ENCODE measurements at regions not wholly inside any gene's neighbourhood (a gene's known extent, or its start where the extent isn't known, plus 50 kb on each side); places are given as distances from the start of the nearest gene placed in this dataset.
"Not testable (repeated sequence)": the region's sequence is repeated elsewhere in the genome, so short reads cannot be mapped to it uniquely, and the experiment has no call there.

DNA sequence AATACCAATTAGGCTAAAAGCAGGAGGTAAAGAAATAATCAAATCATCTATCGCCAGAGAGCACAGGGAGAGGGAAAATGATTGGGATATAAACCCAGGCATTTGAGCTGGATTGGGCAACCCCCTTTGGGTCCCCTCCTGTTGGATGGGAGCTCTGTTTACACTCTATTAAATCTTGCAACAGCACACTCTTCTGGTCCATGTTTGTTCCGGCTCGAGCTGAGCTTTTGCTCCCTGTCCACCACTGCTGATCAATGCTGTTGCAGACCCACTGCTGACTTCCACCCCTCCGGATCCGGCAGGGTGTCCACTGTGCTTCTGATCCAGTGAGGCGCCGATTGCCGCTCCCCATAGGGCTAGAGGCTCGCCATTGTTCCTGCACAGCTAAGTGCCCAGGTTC, 493.8 kb downstream of the MATN1 start:
- DNase-seq, result no peak

DNA sequence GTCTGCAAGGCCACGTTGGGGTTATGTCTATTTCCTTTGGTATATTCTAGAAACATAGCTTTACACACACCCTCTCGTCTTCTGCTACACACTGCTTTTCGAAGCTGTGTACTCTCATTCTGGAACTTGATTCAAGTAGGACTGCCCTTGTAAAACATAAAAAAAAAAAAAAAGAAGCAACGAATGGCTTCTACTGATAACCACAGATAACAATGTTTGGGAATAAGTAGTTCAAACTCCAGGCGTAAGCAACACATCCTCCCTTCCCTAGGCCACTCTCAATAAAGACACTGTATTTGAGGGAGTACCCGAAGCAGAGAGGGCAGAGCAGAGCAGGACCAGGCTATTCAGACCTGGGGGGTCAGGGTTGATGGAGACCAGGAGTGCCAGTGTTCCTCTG, 496.7 kb downstream of the MATN1 start:
- no peak for DNase-seq

DNA sequence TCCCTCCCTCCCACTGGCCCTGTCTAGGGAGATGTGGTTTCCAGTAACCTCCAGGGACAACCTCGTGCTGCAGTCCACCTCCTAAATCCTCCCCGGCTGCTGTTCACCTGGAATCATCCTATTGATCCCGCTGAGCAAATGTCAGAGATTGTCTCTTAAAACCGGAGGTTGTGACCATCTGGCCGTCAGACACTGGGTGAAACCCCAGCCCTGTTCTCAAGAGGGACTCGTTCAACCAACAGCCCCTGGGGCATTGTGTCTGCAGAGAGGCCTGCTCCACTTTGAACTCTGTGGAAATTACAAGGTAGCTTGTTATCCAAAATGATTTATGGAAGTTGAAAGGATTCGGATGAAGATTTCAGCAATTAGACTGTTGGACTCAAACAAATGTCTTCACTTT, 498.0 kb downstream of the MATN1 start:
- DNase-seq, result no peak

DNA sequence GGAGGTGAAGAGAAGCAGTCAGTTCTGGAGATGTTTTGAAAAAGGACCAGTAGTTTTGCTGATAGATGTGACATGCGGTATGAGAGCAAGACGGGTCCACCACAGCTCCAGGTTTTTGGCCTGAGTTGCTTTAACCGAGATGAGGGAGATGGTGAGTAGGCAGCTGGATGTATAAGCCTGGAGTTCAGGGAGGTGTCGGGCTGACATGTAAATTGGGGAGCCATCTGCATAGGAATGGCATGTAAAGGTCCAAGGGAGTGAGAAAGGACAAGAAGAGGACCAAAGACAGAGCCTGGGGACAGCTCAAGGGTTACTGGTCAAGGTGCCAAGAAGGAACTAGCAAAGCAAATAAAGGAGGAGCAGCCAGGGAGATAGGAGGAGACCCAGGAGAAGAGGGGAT, 503.7 kb downstream of the MATN1 start:
- DNase-seq, result no peak

DNA sequence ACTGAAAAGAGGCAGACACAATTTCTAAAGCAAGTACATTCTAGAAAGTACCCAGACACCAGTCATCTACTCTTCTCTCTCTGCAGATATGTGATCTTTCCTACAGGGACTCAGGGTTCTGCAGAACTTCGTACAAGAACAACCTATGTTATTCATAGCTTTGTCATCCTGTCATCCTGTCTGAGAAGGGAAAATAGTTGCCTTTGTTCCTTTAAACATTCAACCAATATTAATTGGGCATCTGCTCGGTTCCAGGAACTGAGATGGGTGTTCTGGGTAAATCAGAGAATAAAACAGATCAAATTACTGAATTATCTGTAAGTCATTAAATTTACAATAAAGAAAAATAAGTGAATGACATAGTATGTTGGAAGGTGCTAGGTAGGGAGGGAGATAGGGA, 504.9 kb downstream of the MATN1 start:
- DNase-seq, result no peak

DNA sequence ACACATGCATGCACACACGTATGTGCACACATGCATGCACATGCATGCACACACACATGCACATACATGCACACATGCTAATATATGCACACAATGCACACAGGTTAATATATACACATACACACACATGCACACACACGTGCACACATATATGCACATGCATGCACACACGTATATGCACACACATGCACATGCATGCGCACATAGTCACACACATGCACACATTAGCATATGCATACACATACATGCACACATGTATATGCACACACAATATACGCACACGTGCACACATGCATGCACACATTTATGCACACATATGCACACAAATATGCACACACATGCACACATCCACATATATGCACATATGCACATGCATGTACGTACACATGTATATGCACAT, 506.8 kb downstream of the MATN1 start:
- no peak for DNase-seq

DNA sequence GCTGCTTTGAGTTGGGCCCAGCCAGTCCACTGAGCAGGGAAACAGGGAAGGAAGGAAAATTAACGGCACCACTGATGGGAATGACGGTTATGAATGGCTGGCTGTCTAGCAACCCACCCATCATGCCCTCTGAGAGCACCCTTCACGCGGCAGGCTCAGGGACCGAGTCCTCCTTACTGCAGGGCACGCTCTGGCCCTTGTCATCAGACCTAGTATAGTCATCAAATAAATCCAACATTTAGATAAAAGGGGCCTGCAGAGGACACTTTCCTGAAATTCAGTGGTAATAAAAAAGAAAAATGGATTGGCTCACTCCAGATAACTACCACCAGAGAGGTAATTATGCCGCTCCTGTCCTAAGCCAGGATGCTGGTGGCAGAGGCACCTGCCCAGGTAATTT, 509.4 kb downstream of the MATN1 start:
- DNase-seq, result no peak

DNA sequence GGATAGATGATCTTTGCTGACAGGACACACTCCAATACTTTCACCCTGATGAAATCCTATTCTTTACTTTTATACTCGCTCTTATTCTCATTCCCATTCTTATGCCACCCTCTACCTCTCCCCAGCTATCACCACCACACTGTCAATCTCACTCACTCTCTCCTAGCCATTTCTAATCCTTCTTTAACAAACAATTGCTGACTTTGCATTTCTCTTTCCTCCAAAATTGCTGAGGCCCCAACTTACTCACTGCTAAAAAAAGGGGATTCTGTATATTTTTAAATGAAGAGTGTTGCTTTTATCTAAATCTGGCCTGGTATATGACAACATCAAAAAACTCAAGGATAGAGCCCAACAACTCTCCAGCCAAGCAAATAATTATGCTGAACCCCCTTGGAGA, 515.4 kb downstream of the MATN1 start:
- not testable (repeated sequence) for DNase-seq

DNA sequence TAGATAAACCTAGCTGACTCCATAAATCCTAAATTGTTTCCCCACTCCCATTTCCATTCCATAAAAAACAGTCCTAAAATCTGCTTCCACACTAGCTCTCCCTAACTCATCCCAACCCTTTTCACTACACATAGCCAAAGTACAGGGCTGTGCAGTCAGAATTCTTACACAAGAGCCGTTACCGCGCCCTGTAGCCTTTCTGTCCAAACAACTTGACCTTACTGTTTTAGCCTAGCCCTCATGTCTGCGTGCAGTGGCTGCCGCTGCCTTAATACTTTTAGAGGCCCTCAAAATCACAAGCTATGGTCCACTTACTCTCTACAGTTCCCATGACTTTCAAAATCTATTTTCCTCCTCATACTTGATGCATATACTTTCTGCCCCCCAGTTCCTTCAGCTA, 516.8 kb downstream of the MATN1 start:
- not testable (repeated sequence) for DNase-seq

DNA sequence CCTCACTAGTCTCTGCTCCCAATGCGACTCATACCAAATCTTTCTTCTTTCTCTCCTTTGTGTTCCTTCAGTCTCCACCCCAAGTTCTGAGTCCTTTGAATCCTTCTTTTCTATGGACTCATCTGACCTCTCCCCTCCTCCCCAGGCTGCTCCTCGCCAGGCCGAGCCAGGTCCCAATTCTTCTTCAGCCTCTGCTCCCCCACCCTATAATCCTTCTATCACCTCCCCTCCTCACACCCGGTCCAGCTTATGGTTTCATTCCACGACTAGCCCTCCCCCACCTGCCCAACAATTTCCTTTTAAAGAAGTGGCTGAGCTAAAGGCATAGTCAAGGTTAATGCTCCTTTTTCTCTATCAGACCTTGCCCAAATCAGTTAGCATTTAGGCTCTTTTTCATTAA, 518.5 kb downstream of the MATN1 start:
- not testable (repeated sequence) for DNase-seq

DNA sequence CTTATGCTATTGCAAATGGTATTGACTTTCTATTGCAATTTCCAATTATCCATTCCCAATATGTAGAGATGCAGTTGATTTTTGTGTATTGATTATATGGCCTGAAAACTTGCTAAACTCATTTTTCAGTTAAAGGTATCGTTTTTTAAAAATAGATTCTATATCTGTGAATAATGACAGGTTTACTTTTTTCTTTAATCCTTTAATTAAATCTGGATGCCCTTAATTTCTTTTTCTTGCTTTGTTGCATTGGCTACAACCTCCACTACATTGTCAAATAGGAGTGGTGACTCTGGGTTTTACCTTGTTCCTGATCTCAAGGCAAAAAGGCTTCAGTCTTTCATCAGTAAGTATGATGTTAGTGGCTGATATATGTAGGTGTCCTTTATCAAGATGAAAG, 522.4 kb downstream of the MATN1 start:
- DNase-seq, result no peak

DNA sequence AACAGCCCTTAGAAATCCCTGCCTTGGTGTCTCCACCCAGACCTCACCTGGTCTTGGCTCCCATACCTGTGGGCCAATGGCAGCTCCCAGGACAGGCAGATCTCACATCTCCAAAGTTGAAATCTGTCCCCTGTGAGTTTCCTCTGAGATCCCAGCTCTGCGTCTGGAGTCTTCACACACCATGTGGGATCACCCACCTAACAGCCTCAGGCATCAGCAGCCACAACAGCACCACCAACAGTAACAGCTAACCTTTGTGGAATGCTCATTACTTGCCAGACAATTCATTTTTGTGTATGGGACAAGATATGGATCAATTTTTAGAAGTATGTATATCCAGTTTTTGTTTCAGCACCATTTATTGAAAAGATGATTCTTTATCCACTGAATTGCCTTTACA, 523.2 kb downstream of the MATN1 start:
- DNase-seq, result no peak

DNA sequence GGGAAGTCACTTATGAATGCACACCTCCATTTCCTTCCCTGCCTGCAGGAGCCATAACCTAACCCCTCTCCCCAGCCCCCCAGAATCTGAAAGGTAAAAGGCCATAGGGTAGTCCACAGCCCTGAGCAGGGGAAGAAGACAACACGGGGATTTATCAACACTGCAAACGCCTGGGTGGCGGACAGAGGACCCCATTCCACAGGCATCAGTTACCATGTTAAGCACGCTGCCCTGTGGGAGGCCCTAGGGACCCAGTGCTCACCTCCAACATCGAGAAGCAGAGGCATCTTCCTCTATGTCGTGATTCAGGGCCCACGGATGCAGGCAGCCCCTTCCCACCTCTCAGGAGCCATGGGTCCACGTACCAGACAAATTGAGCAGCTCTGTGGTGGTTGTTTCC, 523.8 kb downstream of the MATN1 start:
- DNase-seq, result no peak

DNA sequence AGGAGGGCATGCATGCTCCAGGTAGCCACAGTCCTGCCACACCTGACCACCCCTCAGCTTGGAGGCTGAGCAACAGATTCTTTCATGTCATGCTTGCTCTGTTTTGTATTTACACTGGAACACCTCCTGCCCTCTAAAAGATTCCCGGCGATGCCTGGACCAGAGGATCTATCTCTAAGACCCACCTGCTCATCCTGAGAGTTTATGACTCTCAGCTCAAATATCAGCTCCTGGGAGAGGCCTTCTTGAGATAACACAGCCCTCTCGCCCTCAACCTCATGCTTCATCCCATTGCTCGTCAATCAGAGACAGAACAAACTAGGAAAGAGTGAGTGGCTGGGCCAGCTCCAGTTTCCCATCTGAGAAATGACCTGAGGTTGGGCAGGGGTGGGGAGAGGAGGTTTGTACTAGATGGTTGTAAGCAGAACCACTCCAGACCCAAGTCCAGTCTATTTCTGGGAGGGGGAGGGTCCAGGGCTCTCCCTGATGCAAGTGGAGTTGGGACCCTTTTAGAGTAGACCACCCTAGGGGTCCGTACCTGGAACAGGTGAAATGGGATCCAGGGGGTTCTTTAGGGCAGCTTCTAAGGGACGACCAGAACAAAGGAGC, 524.5 kb downstream of the MATN1 start:
- DNase-seq, result no peak

DNA sequence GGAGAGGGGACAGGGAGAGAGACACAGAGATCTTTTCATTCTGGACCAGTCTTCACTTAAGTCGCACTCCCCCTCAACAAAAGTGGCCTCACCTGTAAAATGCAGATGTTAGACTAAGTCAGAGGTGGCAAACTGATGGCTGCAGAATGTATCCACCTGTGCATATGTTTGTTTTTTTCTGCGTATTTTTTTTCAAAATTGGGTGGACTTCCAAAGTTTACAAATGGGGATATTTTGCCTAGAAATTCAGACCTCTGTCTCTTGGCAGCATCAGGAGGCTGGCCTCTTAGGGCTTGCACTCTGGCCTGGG, 525.0 kb downstream of the MATN1 start:
- no peak for DNase-seq

DNA sequence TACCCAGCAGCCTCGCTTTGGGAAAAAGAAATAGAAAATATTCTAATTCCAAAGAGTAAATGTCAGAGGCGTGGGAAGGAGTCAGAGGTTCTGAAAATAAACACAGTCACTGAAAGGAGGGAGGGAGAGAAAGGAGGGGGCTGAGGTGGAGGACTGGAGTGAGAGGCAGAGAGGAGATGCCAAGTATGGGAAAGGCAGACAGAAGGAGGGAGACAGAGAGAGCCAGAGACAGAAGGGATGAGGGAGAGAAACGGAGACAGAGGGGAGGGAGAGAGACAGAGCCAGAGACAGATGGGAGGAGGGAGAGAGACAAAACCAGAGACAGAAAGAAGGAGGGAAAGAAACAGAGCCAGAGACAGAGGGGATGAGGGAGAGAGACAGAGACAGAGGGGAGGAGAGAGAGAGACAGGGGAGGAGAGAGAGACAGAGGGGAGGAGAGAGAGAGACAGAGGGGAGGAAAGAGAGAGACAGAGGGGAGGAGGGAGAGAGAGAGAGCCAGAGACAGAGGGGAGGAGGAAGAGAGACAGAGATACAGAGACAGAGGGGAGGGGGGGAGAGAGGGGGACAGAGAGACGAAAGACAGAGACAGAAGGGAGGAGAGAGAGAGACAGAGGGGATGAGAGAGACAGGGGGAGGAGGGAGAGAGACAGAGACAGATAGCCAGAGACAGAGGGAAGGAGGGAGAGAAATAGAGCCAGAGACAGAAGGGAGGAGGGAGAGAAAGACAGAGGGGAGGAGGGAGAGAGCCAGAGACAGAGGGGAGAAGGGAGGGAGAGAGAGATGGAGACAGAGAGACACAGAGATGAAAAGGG, 525.5 kb downstream of the MATN1 start:
- no peak for DNase-seq

DNA sequence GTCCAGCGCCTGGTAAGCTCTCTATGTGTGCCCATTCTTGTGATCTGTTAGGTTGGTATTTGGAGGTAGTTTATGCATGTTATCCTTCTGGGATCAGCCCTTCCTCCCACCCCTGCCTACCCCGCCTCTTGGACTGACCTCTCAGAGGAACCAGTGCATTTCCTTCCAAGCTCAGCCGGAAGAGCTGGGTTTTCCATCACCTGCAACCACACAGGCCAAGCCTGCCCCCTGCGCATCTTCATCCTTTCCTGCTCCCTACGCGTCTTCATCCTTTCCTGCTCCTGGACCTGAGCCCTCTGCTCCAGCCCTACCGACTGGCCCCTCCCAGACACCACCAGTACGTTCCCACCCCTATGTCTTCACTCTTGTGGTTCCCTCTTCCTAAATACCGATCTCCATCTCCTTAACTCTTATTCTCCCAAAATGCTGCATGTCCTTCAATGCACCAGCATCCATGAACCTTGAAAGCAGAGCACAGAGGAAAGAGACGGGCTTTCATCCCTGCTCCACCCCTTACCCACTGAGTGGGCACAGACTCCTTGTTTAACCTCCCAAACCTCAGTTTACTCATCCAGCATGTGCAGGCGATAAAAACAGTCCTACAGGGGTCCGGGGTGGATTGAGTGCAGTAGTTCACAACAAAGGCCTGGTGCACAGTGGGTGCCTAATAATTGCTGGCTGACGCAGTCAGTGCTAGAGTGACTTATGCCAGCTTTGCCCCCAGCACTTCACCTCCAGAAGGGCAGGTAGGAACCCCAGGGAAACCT, 526.3 kb downstream of the MATN1 start:
- DNase-seq, result no peak

DNA sequence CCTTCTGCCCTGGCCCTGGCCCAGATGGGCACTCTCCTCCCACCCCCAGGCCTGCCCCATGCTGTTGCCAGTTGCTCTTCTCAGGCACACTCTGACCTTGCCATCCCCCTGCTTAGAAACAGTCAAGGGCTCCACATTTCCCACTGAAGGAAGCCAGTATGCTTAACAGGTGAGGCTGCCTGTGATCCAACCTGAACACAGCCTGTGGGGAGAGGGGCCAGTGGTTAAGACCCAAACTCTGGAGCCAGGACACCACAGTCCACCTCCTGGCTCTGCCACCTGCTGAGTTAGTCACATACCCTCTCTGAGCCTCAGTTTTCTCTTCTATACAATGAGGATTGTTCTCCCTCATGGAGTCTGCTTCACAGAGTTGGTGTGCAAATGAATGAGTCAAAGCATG, 526.9 kb downstream of the MATN1 start:
- no peak for DNase-seq

DNA sequence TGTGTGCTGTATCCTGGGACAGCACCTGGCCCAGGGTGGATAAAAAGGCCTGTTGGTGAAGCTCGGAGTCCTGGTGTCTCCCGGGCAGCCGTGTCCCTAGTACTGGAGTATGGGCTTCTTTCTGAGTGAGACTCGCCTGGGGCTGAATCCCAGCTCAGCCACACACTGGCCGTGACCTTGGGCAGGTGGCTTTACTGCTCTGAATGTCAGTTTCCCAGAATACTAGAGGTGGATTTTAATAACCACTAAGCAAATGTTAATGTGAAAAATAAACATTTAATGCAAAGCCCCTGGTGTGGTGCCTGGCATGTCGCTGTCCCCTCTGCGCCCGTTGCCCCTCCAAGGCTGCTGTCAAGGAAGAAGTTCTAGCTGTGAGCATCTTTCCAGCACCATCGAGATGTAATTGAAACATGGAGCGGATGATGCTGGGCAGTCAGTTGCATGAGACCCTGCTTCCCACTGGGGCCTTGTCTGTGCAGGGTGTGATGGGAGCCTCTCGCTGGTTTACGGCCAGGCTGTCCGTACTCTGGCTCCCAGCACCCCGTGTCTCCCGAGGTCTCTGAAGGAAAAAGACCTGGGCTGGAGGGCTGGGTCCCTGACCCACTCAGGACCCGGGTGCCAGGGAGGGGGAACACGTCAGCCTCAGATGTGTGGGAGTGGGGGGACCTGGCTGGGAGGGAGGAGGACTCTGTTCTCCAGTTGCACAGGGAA, 527.8 kb downstream of the MATN1 start:
- DNase-seq, result no peak

DNA sequence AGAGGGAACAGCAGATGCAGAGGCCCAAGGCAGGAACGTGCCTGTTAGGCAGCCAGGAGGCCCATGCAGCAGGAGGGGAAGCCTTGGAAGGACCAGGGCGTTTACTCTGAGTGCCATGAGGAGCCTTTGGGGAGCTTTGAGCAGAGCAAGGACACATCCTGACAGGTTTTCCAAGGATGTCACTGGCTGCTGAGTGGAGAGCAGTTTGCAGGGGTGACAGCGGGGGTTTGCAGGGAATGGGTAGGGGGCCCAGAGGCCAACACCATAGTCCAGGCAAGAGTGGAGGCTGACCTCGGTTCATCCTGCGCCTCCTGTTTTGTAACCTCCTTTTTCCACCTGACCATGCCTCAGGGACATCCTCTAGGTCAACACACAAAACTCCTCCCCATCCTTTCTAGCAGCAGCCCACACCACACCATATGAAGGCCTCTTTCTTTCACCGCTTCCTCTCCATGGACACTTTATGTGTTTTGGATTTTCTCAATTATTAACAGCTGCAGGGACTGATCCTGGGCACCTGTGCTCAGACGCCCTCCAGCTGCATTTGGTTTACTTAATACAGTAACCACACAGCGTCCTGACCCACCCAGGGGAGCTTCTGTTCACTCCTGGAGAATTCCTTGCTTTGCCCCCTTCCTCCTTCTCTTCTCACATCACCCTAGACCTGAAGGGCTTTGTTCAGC, 528.5 kb downstream of the MATN1 start:
- no peak for DNase-seq

DNA sequence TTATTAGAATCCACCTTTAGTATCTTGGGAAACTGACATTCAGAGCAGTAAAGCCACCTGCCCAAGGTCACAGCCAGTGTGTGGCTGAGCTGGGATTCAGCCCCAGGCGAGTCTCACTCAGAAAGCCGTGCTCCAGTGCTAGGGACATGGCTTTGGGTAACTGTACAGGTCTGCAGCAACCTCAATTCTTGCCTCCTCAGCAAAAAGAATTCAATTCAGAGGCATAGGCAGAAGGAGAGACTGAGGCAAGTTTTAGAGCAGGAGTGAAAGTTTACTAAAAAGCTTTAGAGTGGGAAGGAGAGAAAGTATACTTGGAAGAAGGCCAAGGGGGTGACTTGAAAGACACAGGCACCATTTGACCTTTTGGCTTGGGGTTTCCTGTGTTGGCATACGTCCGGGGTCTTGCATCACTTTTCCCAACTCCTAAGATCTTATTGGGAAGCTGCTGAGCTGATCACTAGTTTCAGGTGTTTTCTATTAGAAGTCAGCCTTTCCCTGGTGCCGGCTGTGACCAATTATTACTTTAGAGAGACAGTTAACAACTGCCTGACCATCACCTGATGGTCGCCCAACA, 529.3 kb downstream of the MATN1 start:
- DNase-seq, result no peak

DNA sequence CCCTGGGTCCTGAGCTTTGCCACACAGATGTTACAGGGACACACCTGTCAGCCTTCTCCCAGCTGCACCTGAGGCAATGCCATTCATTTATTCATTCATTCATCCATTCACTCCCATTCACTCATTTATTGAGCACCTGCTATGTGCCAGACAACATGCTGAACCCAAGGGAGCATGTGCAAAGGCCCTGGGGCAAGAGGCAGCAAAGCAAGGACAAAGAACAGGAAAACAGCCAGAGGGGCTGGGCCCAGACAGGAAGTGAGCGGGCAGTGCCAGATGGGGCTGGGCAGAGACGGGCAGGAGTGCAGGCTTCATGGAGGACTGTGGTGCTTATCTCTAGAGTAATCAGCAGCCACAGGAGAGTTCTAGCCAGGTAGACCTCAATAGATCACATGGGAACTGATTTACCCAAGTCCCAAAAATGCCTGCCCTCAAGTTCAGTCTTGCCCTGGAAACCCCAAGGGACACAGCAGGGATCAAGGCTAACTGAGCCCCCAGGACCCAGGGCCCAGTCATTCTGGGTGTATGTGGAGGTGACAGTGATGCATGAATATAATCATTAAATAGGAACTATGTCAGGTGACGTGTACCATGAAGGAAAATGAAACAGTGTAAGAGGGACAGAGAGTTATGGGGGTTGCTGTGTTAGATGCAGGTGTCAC, 530.3 kb downstream of the MATN1 start:
- DNase-seq, result no peak
